IPS-15b (cell line): ENCODE measurements at regions not wholly inside any gene's neighbourhood (a gene's known extent, or its start where the extent isn't known, plus 50 kb on each side); places are given as distances from the start of the nearest gene placed in this dataset.

Experiments
- H3K27me3 ChIP-seq: one replicate; pipeline ENCODE4 v1.6.1; 2013; ENCODE audit warnings: low read length; ENCODE audit not compliant: control insufficient read depth, insufficient read depth
- H3K36me3 ChIP-seq: one replicate; pipeline ENCODE4 v1.6.1; 2013; ENCODE audit warnings: low read length; ENCODE audit not compliant: control insufficient read depth, insufficient read depth
- H3K4me1 ChIP-seq: one replicate; pipeline ENCODE4 v1.6.1; 2013; ENCODE audit warnings: mild to moderate bottlenecking, low read length; ENCODE audit not compliant: control insufficient read depth, insufficient read depth
- H3K4me3 ChIP-seq: one replicate; pipeline ENCODE4 v1.5.1; 2013; ENCODE audit warnings: low read depth, low read length
- H3K9ac ChIP-seq: one replicate; pipeline ENCODE4 v1.6.1; 2013; ENCODE audit warnings: low read depth, mild to moderate bottlenecking, low read length
- H3K9me3 ChIP-seq: one replicate; pipeline ENCODE4 v1.6.1; 2013; ENCODE audit warnings: mild to moderate bottlenecking, low read length; ENCODE audit not compliant: control insufficient read depth, insufficient read depth

DNA sequence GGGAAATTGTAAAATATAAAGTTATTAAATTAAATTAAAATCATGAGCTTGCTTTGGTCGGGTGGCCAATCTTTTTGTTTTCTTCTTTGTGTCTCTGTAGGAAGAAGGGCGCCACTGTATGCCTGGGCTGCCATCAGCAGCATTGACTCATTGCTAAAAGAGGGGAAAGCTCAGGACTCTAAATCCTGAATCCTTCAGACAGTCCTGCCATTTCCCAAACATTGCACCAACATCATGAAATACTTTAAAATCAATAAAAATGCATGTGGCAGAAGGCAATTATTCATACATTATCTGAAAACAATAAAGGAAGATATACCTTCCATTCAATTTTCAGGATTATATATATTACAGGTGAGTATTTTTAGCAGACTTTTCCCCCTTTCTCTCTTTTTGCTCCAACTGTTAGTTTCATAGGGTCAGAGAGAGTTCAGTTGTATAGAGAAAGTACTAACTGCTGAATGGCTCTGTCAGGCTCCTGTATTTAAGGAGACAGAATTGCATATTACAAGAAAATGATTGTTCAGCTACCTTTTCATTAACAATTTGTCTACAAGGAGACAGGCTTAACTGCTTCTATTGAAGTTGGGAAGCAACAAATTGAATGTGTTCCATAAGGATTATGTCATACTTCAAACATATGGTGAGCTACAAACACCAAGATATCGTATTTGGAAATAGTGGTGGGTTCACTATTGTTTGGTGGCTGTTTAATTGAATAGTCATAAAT is 95.7 kb downstream of the ATPSCKMT start:
- Histone ChIP-seq H3K9ac (no peak overlapping the region), H3K9me3 (no peaks in the 10 kb centered on the region), H3K27me3 (no peaks in the 10 kb centered on the region), H3K4me1 (peaks cover 15% of the 10 kb centered on the region), H3K4me3 (no peak overlapping the region), H3K36me3 (no peaks in the 10 kb centered on the region)

DNA sequence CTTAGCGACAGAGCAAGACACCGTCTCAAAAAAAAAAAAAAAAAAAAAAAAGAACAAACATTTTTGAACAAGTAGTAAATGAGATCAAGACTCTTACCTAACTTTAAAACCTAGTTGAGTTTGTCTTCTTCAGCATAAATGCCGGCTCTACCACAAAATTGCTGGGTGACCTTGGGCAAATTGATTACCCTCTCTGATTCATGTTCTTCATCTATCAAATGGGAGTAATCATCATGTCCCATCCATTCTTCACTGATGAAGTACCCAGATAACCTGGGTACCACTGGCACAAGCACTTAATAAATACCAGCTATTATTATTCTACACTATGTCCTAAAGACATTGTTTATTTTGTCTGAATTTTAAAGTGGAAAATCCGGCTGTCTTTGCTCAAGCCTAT is 96.3 kb downstream of the ATPSCKMT start:
- H3K36me3 ChIP-seq: no peaks in the 10 kb centered on the region
- no peak overlapping the region for H3K4me3 ChIP-seq
- H3K27me3 ChIP-seq: no peaks in the 10 kb centered on the region
- no peaks in the 10 kb centered on the region for H3K9me3 ChIP-seq
- peaks cover 15% of the 10 kb centered on the region for H3K4me1 ChIP-seq
- H3K9ac ChIP-seq: no peak overlapping the region

DNA sequence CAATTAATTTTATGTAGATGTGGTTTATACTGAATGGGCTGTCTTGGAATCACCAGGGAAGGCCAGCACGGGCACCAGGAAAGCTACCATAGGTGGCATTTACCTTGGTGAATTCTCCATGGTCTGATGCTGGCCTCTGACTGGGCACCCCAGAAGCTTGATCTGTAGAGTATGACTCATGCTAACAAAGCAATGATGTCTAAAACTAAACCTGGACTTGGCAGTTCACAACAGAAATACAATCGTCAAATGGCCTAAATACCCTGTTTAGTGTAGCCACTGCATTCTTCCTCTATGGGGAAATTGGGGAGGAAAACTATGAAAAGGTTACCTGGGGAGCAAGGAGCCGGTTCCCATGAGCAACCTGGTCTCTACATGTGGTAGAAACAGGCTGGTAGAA is 98.0 kb downstream of the ATPSCKMT start:
- Histone ChIP-seq H3K9ac (no peak overlapping the region), H3K36me3 (no peaks in the 10 kb centered on the region), H3K9me3 (no peaks in the 10 kb centered on the region), H3K4me1 (peaks cover under 1% of the 10 kb centered on the region), H3K27me3 (no peaks in the 10 kb centered on the region), H3K4me3 (no peak overlapping the region)

DNA sequence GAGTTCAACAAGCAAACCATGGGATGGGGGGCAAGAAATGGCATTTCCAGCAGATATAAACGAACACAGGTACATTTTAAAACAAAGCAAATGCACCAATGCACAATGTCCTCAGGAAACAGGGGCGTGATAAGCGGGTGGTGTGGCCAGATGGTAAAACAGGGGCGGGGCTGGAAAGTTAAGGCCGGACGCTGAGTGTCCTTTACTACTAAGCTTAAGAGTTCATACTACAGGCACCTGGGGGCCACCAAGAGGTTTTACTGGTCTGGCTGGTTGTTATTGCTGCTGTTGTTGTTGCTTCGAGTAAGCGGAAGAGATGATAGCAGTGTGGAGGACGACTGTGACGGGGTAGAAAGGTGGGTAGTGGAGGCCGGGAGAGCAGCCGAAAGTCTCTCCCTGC is 99.8 kb downstream of the ATPSCKMT start:
- Histone ChIP-seq H3K4me3 (no peak overlapping the region), H3K27me3 (no peaks in the 10 kb centered on the region), H3K4me1 (no peaks in the 10 kb centered on the region), H3K9me3 (no peaks in the 10 kb centered on the region), H3K9ac (no peak overlapping the region), H3K36me3 (no peaks in the 10 kb centered on the region)

DNA sequence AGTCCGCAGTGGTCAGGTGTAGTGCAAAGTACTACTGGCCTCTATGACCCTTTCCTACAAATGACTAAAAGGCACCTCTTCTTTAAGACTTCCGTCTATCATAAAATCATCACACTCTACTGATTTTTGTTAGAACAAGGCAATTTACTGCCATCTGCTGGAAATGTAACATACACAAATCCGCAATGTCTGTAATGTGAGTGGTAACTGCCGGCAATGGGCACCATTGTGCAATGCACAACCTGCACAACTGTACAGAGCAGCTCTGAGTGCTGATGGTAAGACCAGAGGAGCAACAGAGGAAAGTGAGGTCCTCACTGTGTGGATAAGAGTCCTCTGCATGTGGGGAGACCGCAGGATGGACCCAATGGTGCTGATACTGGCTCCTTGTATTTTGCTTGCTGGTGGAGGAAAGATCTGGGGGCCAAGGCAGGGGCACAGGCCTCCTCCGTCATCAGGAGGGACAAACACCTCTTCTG is 103.7 kb downstream of the ATPSCKMT start:
- Histone ChIP-seq H3K4me1 (no peaks in the 10 kb centered on the region), H3K27me3 (no peaks in the 10 kb centered on the region), H3K9me3 (no peaks in the 10 kb centered on the region), H3K9ac (no peak overlapping the region), H3K4me3 (no peak overlapping the region), H3K36me3 (no peaks in the 10 kb centered on the region)

DNA sequence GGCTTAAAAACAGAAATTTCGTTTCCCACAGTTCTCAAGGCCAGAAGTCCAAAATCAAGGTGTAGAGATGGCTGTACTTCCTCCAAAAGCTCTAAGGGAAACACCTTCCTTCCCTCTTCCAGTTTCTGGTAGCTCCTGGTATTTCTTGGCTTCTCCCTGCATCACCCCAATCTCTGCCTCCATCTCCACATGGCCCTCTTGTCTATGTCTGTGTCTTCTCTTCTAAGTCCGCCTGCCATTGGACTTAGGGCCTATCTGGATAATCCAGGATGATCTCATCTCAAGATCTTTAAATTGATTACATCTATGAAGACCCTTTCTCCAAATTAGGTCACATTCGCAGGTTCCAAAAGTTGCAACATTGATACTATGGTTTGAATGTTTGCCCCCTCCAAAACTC is 105.6 kb downstream of the ATPSCKMT start:
- H3K4me1 ChIP-seq: no peaks in the 10 kb centered on the region
- no peaks in the 10 kb centered on the region for H3K27me3 ChIP-seq
- H3K9ac ChIP-seq: no peak overlapping the region
- no peaks in the 10 kb centered on the region for H3K36me3 ChIP-seq
- H3K4me3 ChIP-seq: no peak overlapping the region
- H3K9me3 ChIP-seq: no peaks in the 10 kb centered on the region

DNA sequence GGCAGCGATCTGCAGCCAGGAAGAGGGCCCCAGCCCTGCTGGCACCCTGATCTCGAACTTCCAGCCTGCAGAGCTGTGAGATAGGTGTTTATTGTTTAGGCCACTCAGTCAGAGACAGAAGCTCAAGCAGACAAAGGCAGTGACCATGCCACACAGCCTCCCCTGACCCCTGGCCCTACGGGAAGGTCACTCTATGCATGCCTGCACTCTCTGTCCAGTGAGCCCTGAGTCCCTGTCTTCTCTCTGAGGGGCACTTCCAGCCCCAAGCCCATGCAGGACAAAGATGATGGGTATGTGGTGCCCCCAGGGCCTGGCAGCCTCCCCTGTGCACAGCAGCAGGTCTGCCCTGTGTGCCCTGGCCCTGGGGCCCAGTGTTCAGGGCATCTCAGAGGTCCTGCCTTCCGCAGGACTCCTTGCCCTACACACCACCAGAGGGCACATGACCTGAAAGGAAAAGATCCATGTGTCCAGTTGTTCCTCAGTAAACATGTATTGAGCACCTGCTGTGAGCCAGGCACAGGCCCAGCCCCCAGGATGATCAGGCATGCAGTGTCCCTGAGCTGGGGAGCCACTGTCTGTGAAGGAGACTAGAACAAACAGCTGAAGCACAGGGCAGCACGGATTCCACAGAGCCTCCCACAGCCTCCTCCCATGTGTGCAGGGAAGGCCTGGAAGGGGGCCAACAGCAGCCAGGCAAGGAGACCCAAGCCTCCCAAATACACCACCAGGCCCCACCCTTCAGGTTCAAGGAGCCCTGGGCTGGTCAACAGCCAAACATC is 109.3 kb downstream of the ATPSCKMT start:
- Histone ChIP-seq H3K9me3 (no peaks in the 10 kb centered on the region), H3K27me3 (no peaks in the 10 kb centered on the region), H3K36me3 (no peaks in the 10 kb centered on the region), H3K4me1 (no peaks in the 10 kb centered on the region), H3K9ac (no peak overlapping the region), H3K4me3 (no peak overlapping the region)

DNA sequence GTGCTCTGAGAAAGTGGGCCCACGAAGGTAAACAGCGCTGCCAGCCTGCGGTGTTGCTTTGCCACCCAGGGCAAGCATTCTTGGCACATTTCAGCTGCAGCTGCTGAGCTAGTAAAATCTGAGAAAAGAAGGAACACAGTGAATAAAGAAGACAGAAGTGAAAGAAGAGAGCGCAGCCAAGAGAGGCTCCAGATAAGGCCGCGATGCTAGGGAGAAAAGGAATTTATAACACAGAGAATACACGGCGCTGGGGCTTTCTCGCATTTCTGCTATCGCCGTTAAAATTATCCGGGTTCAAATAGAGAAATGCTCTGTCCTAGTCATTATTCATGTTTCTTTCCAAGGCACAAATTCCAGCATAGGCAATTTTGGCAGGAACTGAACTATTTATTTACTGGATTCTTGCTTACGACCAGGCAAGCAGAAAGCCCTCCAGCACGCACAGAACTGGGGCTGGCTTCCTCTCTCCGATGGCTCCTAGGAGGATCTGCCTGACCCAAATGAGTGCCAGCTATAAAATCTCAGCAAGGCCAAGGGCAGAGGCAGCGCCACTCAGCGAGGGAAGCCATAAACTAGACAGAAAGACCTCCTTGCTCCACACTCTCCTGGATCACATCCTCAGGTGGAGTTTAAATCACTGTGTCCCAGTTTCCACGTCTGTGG is 111.2 kb downstream of the ATPSCKMT start:
- H3K27me3 ChIP-seq: no peaks in the 10 kb centered on the region
- no peaks in the 10 kb centered on the region for H3K4me1 ChIP-seq
- no peaks in the 10 kb centered on the region for H3K9me3 ChIP-seq
- H3K9ac ChIP-seq: no peak overlapping the region
- no peaks in the 10 kb centered on the region for H3K36me3 ChIP-seq
- no peak overlapping the region for H3K4me3 ChIP-seq

DNA sequence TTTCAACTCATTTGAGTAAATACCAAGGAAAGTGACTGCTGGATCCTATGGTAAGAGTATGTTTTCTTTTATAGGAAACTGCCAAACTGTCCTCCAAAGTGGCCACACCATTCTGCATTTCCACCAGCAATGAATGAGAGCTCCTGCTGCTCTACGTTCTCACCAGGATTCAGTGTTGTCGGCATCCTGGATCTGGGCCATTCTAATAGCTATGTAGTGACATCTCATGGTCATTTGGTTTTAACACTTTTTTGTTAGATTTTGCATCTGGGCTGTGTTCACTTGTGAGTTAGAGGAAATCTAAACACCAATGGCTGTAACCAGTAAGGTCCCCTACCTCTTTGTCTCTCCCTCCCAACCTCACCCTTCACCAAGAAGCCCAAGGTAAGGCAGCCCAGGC is 115.9 kb downstream of the ATPSCKMT start:
- no peak overlapping the region for H3K9ac ChIP-seq
- H3K9me3 ChIP-seq: no peaks in the 10 kb centered on the region
- no peak overlapping the region for H3K4me3 ChIP-seq
- H3K4me1 ChIP-seq: no peaks in the 10 kb centered on the region
- no peaks in the 10 kb centered on the region for H3K36me3 ChIP-seq
- H3K27me3 ChIP-seq: no peaks in the 10 kb centered on the region

DNA sequence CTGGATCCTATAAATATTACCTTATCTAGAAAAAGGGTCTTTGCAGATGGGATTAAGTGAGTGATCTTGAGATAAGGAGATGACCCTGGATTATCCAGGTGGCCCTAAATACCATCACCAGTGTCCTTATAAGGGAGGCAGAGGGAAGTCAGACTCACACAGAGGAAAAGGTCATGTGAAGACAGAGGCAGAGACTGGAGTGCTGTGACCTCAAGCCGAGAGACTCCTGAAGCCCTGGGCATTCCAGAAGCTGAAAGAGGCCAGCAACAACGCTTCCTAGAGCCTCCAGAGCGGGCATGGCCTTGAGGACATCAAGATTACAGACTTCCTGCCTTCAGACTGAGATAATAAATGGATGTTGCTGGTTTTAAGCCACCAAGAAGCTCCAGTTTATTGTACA is 118.8 kb downstream of the ATPSCKMT start:
- no peaks in the 10 kb centered on the region for H3K36me3 ChIP-seq
- no peaks in the 10 kb centered on the region for H3K27me3 ChIP-seq
- H3K9ac ChIP-seq: no peak overlapping the region
- H3K4me1 ChIP-seq: no peaks in the 10 kb centered on the region
- no peaks in the 10 kb centered on the region for H3K9me3 ChIP-seq
- no peak overlapping the region for H3K4me3 ChIP-seq

DNA sequence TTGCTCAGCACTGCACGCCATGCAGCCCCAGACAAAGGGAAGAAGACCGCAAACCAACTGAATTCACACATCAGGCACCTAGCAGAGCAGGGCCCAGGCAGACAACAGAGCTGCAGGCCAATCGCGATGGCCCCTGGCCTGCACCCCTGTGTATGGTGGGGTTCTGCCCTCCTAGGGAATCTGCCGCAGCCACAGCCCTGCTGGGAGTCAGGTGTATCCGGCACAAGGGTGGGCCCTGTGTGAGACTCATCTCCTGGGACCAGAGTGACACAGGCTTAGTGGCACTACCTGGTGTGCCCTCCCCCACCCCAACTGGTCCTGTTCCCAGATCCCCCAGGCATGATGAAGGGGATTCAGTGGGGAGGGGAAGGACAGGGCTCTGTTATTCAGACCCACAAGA is 122.8 kb downstream of the ATPSCKMT start:
- Histone ChIP-seq H3K4me3 (no peak overlapping the region), H3K9me3 (no peaks in the 10 kb centered on the region), H3K27me3 (no peaks in the 10 kb centered on the region), H3K4me1 (no peaks in the 10 kb centered on the region), H3K36me3 (no peaks in the 10 kb centered on the region), H3K9ac (no peak overlapping the region)

DNA sequence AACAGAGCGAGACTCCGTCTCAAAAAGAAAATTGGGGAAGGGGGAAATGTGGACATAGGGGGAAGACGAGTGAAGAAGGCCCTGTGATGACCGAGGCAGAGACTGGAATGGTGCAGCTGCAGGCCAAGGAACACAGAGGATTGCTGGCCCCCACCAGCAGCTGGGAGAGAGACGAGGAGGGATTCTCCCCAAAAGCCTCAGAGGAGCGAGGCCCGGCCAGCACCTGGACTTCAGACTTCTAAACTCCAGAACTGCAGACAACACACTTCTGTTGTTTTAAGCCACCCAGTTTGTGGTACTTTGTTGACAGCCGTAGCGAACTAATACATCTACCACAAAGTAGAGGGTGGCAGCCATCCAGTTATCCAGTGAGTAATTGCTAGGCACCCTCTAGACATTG is 124.6 kb downstream of the ATPSCKMT start:
- H3K4me1 ChIP-seq: no peaks in the 10 kb centered on the region

More for the DNA sequence above, 124.6 kb downstream of the ATPSCKMT start:
- H3K27me3 ChIP-seq: no peaks in the 10 kb centered on the region
- no peaks in the 10 kb centered on the region for H3K36me3 ChIP-seq
- no peaks in the 10 kb centered on the region for H3K9me3 ChIP-seq
- no peak overlapping the region for H3K4me3 ChIP-seq
- no peak overlapping the region for H3K9ac ChIP-seq
